HepG2 (cell line): ENCODE measurements at regions not wholly inside any gene's neighbourhood (a gene's known extent, or its start where the extent isn't known, plus 50 kb on each side); places are given as distances from the start of the nearest gene placed in this dataset.

Experiments
- ATAC-seq: fragments of 200-7000 bp; cut with Tn5 transposase; 3 replicates; pipeline ENCODE4 v1.9.1; 2020; ENCODE audit warnings: mild to moderate bottlenecking, moderate library complexity
- BruUV-seq: library from RNA; stranded (reverse); fragments of 400-500 nt; replicated peaks from 2 replicates; lab custom pipeline; 2021; lab: Mats Ljungman, UMichigan
- CTCF ChIA-PET: fragments of 300-600 bp; formaldehyde crosslinking; extraction: SDS; loops from one replicate; lab custom pipeline; 2021; ENCODE audit warnings: low total read pairs, inconsistent platforms, low intra/inter-chr PET ratio; lab: Yijun Ruan, JAX
- POLR2A ChIA-PET: fragments of 350-600 bp; sonication (Branson Sonifier 250); formaldehyde crosslinking; loops from one replicate; lab custom pipeline; 2020; ENCODE audit warnings: antibody characterized with exemption, inconsistent platforms; lab: Yijun Ruan, JAX
- DNase-seq: peaks from one replicate; pipeline ENCODE4 v3.0.0-alpha.2; 2015; ENCODE audit warnings: low spot score
- FAIRE-seq: peaks from 3 replicates; lab custom pipeline; 2011; peaks lifted over from hg19 to GRCh38; lab: Jason Lieb, UNC
- H2AFZ ChIP-seq: one replicate; pipeline ENCODE4 v1.6.1; 2011; ENCODE audit warnings: low read length, inconsistent platforms
- H3K27ac ChIP-seq: fragments of 300-600 bp; 3 replicates; pipeline ENCODE4 v1.8.0; 2011; ENCODE audit warnings: mixed run types, mild to moderate bottlenecking, mixed read lengths, low read length, inconsistent platforms; ENCODE audit not compliant: insufficient read depth; ENCODE audit errors: extremely low read length
- H3K27me3 ChIP-seq, 2 experiments: fragments of 200-600 bp in 1 of 2; 2 replicates in 1 of 2; 3 replicates in 1 of 2; pipeline versions ENCODE4 v1.6.0 to v1.8.0; 2011; ENCODE audit warnings: low read length in 2 of 2, mild to moderate bottlenecking in 2 of 2, moderate library complexity in 2 of 2, inconsistent platforms in 1 of 2; ENCODE audit not compliant: insufficient read depth in 2 of 2, control insufficient read depth in 1 of 2
- H3K36me3 ChIP-seq, 2 experiments: fragments of 200-600 bp in 1 of 2; replicated peaks in 1 of 2; 2 replicates in 1 of 2; 3 replicates in 1 of 2; pipeline versions ENCODE4 v1.5.1 to v1.8.0; 2011; ENCODE audit warnings: low read length in 2 of 2, inconsistent platforms in 1 of 2; ENCODE audit not compliant: insufficient read depth in 2 of 2, control insufficient read depth in 1 of 2
- H3K4me1 ChIP-seq: 2 replicates; pipeline ENCODE4 v1.5.1; 2012; ENCODE audit warnings: low read length, inconsistent platforms; ENCODE audit not compliant: insufficient read depth
- H3K4me2 ChIP-seq: 2 replicates; pipeline ENCODE4 v1.6.0; 2011; ENCODE audit warnings: low read depth, low read length, inconsistent platforms
- H3K4me3 ChIP-seq, 3 experiments: fragments of 200-600 bp in 1 of 3; sonication (generic), shearing (Covaris generic) in 1 of 3; replicated peaks in 1 of 3; 2 replicates each; pipeline ENCODE4 v1.5.1; 2011 to 2016; ENCODE audit warnings: low read length in 3 of 3, inconsistent platforms in 2 of 3, low read depth in 2 of 3, mild to moderate bottlenecking in 2 of 3, control low read depth in 1 of 3, mixed read lengths in 1 of 3; ENCODE audit not compliant: insufficient read depth in 1 of 3
- H3K79me2 ChIP-seq: one replicate; pipeline ENCODE4 v1.6.1; 2011; ENCODE audit warnings: low read length, inconsistent platforms; ENCODE audit not compliant: insufficient read depth
- H3K9ac ChIP-seq: 2 replicates; pipeline ENCODE4 v1.6.0; 2011; ENCODE audit warnings: mild to moderate bottlenecking, low read depth, low read length, inconsistent platforms; ENCODE audit not compliant: insufficient read depth
- H3K9me3 ChIP-seq: 2 replicates; pipeline ENCODE4 v1.5.1; 2012; ENCODE audit warnings: mild to moderate bottlenecking, low read length
- H4K20me1 ChIP-seq: 2 replicates; pipeline ENCODE4 v1.6.0; 2011; ENCODE audit warnings: inconsistent platforms, mild to moderate bottlenecking, low read length, moderate library complexity; ENCODE audit not compliant: insufficient read depth
- FOXK1 ChIP-seq: sonication (generic); formaldehyde crosslinking; IDR thresholded peaks from 2 replicates; pipeline ENCODE4 v1.4.0; 2020; ENCODE audit warnings: low read depth, missing genetic modification reagents, borderline replicate concordance
- HMG20B ChIP-seq: conservative IDR thresholded peaks from 2 replicates; pipeline ENCODE4 v1.6.1; 2016; ENCODE audit warnings: missing genetic modification reagents, missing compliant biosample characterization
- KDM6A ChIP-seq: IDR thresholded peaks from 2 replicates; pipeline ENCODE4 v1.6.1; 2016; ENCODE audit warnings: low read depth
- PHF20 ChIP-seq: sonication (generic); formaldehyde crosslinking; IDR thresholded peaks from 2 replicates; pipeline ENCODE4 v1.5.0; 2020; ENCODE audit warnings: mild to moderate bottlenecking, missing genetic modification reagents
- SNAPC2 ChIP-seq: sonication (generic); formaldehyde crosslinking; IDR thresholded peaks from 2 replicates; pipeline ENCODE4 v1.8.1; 2022; ENCODE audit warnings: mild to moderate bottlenecking, missing genetic modification reagents
- ZNF383 ChIP-seq: sonication (generic); formaldehyde crosslinking; IDR thresholded peaks from 2 replicates; pipeline ENCODE4 v1.4.0; 2020; ENCODE audit warnings: missing genetic modification reagents, mild to moderate bottlenecking, borderline replicate concordance
- ZNF562 ChIP-seq: sonication (generic); formaldehyde crosslinking; IDR thresholded peaks from 2 replicates; pipeline ENCODE4 v1.8.0; 2022; ENCODE audit warnings: missing genetic modification reagents, borderline replicate concordance
- ZNF7 ChIP-seq: IDR thresholded peaks from 2 replicates; pipeline ENCODE4 v1.6.1; 2016; ENCODE audit warnings: missing biosample characterization, missing genetic modification reagents
- WGBS: methylation state at CpG from one replicate; pipeline ENCODE4 v1.1.6; 2017; ENCODE audit warnings: low lambda C conversion rate; 5-methylcytosine and 5-hydroxymethylcytosine counted together
- in situ Hi-C: cut with HindIII; loops from 2 replicates; pipeline ENCODE4 v1.10.0; 2017; ENCODE audit warnings: low pct_unique_long_range_greater_than_20kb; ENCODE audit not compliant: extremely low pct_ligation_motif_present
- intact Hi-C: fragments of 100-400 bp; cut with micrococcal nuclease; formaldehyde crosslinking; loops from one replicate; pipeline ENCODE4 v1.10.0; 2022; ENCODE audit not compliant: unreplicated experiment
- TF ChIP-seq, protein P1 (sequence below): sonication (generic); formaldehyde crosslinking; IDR thresholded peaks from 2 replicates; pipeline ENCODE4 v1.4.0; 2020; ENCODE audit warnings: missing genetic modification reagents, borderline replicate concordance
- TF ChIP-seq, protein P2 (sequence below): sonication (generic); formaldehyde crosslinking; IDR thresholded peaks from 2 replicates; pipeline ENCODE4 v1.4.0; 2020; ENCODE audit warnings: missing genetic modification reagents

DNA sequence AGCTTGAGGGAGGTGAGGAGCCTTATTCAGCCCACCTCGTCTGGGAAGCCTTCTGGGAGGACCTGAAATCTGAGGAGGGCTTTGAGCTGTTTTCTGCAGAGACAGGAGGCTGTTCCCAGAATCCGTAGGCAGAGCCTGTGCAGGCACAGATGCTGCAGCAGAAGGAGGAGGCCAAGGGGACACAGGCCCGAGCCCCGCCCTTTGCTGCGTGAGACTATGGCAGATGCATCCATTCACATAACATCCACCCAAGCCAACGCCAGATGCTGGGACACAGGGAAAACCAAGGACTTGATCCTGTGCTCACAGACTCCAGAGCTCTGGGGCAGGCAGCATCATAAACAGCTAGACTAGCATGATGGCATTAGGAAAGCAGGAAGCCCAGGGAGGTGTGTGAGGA lies 98.2 kb downstream of the KCNF1 start:
- no peak for TF ChIP-seq PHF20 (CRISPR knock-in tag)
- TF ChIP-seq FOXK1 (CRISPR knock-in tag), result no peak
- TF ChIP-seq HMG20B, result no peak
- no peak for TF ChIP-seq ZNF562
- no peak for TF ChIP-seq ZNF7 (CRISPR knock-in tag)
- TF ChIP-seq, protein P1, sequence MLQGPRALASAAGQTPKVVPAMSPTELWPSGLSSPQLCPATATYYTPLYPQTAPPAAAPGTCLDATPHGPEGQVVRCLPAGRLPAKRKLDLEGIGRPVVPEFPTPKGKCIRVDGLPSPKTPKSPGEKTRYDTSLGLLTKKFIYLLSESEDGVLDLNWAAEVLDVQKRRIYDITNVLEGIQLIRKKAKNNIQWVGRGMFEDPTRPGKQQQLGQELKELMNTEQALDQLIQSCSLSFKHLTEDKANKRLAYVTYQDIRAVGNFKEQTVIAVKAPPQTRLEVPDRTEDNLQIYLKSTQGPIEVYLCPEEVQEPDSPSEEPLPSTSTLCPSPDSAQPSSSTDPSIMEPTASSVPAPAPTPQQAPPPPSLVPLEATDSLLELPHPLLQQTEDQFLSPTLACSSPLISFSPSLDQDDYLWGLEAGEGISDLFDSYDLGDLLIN, result no peak
- TF ChIP-seq KDM6A (CRISPR knock-in tag), result no peak
- no peak for TF ChIP-seq SNAPC2
- TF ChIP-seq, protein P2, sequence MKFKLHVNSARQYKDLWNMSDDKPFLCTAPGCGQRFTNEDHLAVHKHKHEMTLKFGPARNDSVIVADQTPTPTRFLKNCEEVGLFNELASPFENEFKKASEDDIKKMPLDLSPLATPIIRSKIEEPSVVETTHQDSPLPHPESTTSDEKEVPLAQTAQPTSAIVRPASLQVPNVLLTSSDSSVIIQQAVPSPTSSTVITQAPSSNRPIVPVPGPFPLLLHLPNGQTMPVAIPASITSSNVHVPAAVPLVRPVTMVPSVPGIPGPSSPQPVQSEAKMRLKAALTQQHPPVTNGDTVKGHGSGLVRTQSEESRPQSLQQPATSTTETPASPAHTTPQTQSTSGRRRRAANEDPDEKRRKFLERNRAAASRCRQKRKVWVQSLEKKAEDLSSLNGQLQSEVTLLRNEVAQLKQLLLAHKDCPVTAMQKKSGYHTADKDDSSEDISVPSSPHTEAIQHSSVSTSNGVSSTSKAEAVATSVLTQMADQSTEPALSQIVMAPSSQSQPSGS, result no peak
- TF ChIP-seq ZNF383 (CRISPR knock-in tag), result no peak
- Histone ChIP-seq H3K27me3 (peaks cover 3 to 42% of the 10 kb centered on the region in 2 experiments; a peak in 4 of 5 replicates), H3K27ac (no peak overlapping the region), H3K9ac (no peak overlapping the region), H3K4me2 (no peak overlapping the region), H2AFZ (no peak overlapping the region), H3K4me3 (no peak overlapping the region), H3K36me3 (no peaks in the 10 kb centered on the region), H3K9me3 (peaks cover 12% of the 10 kb centered on the region), H4K20me1 (no peaks in the 10 kb centered on the region), H3K79me2 (no peaks in the 10 kb centered on the region), H3K4me1 (no peaks in the 10 kb centered on the region)
- DNase-seq (no peak), FAIRE-seq (no peak), ATAC-seq (no peak)
- in situ Hi-C loops (no loop called here), intact Hi-C loops (no loop called here)
- 20% methylated on average over 6 of the region's 6 CpGs for WGBS
- ChIA-PET CTCF (no interaction called here), POLR2A (no interaction called here)
- BruUV-seq, result no TSS peak
